ENCODE measurements at regions not wholly inside any gene's neighbourhood (a gene's known extent, or its start where the extent isn't known, plus 50 kb on each side); places are given as distances from the start of the nearest gene placed in this dataset.

DNA sequence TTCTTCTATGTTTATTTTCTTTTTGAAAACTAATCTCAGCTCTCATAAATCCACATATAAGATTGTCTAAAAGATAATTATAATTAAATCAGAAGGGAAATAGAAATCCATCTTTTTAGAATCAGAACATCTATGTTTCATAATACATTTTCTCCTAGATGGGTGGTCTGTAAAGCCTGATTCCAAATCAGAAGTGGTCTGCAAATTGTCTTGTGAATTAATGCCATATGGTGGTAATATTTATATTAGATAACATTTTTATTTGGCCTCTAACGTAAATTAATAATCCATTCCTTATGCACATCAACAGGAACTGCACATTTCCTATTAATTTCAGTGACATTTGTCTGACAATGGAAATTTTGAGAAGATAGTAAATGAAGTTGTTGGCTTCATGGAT, 52.8 kb upstream of the TBC1D5 start:
- TF ChIP-seq, protein P1, sequence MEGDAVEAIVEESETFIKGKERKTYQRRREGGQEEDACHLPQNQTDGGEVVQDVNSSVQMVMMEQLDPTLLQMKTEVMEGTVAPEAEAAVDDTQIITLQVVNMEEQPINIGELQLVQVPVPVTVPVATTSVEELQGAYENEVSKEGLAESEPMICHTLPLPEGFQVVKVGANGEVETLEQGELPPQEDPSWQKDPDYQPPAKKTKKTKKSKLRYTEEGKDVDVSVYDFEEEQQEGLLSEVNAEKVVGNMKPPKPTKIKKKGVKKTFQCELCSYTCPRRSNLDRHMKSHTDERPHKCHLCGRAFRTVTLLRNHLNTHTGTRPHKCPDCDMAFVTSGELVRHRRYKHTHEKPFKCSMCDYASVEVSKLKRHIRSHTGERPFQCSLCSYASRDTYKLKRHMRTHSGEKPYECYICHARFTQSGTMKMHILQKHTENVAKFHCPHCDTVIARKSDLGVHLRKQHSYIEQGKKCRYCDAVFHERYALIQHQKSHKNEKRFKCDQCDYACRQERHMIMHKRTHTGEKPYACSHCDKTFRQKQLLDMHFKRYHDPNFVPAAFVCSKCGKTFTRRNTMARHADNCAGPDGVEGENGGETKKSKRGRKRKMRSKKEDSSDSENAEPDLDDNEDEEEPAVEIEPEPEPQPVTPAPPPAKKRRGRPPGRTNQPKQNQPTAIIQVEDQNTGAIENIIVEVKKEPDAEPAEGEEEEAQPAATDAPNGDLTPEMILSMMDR (IDR thresholded peaks at IDR 0.05), result no peak
- no peak for TF ChIP-seq POLR2AphosphoS5 (IDR thresholded peaks at IDR 0.05)
- TF ChIP-seq POLR2A (IDR thresholded peaks at IDR 0.05), result no peak
